Hindlimb muscle (tissue), 1 donor: ENCODE measurements at regions not wholly inside any gene's neighbourhood (a gene's known extent, or its start where the extent isn't known, plus 50 kb on each side); places are given as distances from the start of the nearest gene placed in this dataset.
A peak's percentile ranks its signal among the peaks of the same experiment; 100 is the strongest.
"Not testable (repeated sequence)": the region's sequence is repeated elsewhere in the genome, so short reads cannot be mapped to it uniquely, and the experiment has no call there.

Experiments used
- DNase-seq: peaks from one replicate; pipeline ENCODE4 v3.0.0-alpha.2; 2013

DNA sequence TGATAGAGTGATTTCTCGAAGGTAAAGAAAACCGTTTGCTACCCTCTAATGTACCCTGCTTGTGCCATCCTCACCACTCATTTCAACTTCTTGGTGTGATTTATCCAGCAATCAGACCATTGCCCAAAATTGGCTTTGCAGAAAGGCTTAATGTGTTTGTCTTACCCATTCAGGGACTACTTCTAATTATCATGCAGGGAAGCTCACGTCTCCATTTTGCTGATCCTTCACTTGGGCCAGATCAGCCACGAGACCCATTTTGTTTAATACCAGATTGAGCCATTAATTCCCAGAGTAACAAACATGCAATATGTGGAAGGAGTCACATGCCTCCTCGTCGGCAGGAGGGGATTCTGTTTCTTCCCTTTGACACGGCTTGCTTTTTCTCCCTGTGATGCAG lies 51.1 kb upstream of the CRY1 start:
- no peak for DNase-seq

DNA sequence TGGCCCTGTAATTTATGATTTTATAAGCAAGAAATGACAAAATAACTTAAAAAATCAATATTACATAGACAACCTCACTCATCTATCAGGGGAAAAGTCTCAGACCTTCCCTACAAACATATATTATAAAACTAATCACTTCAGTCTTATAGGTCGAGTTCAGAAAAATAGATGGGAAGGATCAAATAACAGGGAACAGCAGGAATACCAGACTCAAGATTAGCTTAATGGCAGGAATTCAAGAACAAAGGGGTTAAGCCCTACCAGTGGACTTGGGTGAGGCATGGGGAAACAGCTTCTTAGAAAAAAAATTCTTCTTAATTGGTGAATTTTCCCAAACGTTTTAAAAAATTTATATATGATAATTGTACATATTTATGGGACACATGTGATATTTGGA lies 51.6 kb upstream of the CRY1 start:
- DNase-seq: no peak

DNA sequence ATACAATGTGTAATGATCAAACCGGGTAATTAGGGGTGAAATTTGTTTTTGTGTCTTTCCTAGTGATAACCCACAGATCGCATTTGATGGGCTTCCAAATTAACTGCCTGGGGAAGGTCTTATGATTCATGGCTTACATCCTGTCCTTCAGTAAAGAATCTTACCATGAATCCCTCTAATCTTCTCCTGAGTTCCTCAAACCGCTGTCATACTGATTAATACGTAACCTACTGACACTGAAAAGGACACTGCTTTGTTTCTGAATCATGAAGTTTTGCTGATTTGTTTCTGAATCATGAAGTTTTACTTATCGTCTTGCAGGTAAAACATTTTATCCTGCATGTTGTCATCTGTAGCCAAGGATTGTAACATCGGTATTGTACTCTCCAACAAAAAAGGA lies 52.0 kb upstream of the CRY1 start:
- DNase-seq: no peak

DNA sequence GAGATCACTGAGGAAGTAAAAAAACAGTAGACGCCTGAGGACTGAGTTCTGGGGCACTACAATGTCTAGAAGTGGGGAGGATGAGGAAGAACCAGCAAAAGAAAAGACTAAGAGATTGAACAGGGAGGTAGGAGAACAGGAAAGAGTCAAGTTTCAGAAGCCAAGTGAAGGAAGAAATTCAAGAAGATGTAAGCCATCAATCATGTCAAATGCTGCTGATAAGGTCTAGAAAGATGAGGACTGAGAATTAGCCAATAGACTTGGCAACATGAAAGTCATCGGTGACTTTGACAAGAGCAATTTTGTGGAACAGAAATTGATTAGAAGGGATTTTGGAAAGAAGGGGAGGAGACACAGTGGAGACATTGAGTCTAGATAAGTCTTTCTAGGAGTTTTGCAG lies 54.8 kb upstream of the CRY1 start:
- DNase-seq: no peak

DNA sequence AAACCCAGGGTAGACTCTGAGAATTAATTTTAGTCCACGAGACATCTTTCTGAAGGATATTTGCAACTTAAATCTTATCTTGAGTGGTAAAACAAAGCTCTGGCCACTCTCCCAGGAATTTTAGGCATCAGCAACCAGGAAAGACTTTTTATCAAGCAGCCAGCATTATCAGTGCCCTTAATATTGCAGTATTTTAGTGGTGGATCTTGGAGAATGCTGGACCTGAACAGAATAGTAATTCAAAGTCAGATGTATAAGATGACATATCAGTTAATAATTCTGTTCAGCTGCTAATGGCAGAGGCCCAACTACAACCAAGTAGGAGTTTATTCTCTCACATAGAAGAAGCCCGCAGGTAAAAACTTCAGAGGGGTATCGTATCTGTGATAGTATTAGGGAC lies 59.0 kb upstream of the CRY1 start:
- no peak for DNase-seq

DNA sequence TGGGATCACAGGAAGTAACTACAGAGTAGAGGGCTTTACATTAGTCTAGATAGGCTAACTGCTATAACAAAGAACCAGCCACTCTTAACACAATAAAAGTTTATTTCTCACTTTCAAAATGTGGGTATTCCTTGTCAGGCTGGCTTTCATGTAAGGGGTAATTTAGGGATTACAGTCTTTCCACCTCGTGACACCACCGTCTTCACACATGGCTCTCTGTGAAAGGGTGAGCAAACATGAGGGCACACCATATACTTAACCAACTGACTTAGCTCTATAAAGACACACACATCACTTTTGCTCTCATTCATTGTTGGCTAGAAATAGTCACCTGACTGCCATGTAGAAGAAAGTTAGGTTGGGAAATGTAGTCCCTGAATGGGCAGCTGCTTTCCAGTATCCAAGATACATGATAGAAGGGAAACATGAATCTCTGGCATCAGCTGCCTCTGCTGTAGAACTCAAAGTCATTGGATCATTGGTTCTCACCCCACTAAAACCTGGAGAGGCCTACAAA lies 66.1 kb upstream of the CRY1 start:
- no peak for DNase-seq

DNA sequence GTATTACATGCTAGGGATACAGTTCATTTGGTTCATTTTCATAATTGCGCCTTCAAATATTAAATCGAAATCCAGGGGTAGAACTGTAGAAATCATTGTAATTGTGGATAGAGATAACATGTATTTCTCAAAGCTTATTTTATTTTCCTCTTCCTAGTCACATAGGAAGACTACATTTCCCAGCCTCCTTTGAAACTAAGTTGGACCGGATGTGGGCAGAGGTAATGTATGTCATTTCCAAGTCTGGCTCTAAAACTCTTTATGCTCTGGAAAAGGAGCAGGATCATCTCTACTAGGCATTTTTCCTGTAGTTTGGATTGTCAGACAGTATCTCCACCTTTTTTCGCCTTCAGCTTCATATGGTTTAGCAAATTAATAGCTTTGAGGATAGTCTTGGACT lies 70.1 kb upstream of the CRY1 start:
- peak; percentile 14 for DNase-seq

DNA sequence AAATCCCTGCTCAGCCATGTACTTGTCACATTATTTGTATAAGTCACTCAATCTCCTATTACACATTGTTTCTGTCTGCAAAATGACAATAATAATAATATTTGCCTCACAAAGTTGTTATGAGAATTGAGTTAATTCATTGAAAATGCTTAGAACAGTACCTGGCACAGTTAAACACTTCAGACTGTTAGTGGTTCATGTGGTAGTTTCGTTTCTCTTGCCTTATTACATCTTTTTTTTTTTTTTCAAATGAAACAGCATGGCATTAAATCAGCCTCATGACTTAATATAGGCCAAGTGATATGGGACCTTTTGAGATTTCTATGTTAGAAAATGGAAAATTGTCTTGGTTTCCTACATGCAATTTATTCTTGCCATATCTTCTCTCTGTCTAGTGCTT lies 71.0 kb upstream of the CRY1 start:
- no peak for DNase-seq

DNA sequence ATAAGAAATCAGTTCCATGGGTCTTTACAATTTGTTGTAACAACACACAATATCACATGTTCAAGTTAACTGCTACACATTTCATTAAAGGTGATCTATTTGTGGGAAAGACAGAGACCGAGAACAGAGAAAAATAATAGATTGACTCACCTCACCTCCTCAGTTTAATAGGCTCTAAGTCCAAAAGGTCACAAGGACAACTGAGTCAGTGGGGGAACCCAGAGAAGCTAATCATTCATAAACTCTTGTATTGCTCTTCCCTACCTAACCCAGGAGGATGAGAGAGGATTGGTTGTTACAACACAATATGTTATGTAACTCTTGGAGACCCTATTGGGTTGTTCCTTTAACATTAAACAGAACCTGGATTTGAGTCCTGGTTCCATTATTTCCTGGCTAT lies 72.2 kb upstream of the CRY1 start:
- no peak for DNase-seq

DNA sequence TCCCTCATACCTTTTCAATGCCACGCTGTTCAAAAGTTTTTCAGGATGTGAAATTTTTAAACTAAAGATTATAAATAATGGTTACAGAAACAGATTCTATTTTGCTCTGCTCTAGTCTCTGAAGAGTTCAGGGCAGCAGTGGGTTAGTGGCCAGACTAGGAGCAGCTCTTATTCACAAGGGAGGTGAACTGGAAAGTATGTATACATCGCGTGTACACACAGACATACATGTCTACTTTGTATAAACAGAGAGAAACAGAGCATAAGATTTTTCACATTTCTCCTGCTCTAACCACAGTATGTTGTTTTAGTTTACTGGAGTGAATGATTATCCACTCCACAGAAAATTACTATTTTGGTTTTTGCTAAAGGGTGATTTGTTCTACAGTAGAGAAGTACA lies 74.4 kb upstream of the CRY1 start:
- no peak for DNase-seq

DNA sequence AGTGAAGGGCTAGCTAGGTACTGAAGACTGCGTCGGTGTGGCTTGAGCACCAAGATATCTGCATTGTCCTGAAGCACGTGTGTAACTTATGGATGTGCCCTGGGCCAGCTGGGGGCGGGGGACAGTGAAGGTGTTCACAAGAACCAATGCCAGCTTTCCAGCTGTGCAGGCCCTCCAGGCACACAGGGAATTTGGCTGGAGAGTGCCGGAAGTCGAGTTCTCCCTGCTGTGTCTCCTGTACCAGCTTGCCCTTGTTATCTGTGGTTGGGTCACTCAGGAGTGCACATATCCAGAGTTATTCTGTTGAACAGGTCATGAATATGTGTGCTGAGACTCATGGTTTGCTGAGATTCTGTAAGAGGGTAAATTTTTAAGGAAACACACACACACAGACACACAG lies 75.9 kb upstream of the CRY1 start:
- no peak for DNase-seq

DNA sequence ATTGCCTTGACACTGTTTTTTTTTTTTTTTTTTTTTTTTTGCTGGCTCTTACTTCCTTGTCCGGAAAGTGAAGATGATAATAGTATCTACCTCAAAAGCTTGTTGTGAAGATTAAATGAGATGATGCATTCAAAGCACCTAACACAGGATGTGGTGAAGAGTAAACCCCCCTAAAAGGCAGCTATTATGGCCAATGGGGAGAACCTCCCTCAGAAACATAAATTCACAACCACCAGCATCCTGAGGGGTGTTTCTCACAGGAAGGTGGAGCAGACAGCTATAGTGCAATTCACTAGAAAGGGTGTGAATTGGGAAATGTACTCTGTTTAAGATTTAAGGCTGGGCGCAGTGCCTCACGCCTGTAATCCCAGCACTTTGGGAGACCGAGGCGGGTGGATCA lies 85.4 kb upstream of the CRY1 start:
- no peak for DNase-seq

DNA sequence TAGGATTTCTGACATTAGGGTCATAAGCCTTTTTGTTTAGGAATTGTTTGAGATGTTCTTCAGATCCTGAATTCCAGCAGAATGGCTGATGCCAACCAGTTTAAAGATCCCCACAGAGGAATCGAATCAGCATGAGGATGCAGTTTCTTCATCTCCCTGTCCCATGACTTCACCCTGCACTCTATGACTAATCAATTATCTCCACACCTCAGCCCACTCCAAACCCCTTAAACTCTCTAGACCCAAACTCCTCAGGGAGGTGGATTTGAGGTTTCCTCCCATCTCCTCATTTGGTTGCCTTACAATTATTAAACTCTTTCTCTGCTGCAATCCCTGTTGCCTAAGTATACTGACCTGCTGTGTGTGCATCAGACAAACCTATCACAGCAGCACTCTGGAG lies 86.5 kb upstream of the CRY1 start:
- DNase-seq: no peak

DNA sequence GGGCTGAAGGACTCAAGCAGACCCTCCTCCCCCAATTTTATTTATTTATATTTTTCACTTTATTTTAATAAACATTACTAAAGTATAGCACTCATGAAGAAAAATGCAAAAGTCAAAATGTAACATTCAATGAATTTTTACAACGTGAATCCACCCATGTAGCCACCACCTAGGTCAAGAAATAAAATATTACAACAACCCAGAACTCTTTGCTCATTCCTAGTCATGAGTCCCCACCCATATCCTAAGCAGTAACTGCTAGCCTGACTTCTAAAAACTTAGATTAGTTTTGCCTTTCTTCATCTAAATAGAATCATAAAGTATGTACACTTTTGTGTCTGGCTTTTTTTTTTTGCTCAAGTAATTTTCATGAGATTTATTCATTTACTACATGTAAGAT lies 86.9 kb upstream of the CRY1 start:
- DNase-seq: no peak

DNA sequence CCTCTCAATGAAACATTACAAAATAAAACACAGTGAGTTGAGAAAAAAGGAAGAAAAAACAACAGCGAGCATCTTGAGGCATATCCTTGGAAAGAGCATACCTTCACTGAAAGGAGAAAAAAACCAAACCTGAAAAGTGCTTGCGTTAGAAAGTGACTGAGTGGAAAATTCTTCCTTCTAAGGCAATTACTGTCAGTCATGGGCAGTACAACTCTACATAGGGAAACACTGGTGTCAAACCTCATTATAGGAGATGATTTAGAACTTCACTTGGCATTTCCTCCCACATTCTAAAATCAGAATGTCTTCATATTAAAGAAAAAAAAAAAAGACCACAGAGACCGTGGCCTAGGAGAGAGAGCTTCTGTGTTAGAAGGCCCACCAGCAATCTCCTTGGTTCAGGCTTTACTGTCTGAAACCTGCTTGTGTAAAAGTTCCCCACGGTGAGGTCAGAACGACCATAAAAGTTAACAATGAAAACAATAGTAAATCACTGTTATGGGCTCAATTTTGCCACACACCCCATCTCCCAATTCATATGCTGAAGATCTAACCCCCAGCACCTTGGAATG lies 91.1 kb upstream of the CRY1 start:
- DNase-seq: no peak

DNA sequence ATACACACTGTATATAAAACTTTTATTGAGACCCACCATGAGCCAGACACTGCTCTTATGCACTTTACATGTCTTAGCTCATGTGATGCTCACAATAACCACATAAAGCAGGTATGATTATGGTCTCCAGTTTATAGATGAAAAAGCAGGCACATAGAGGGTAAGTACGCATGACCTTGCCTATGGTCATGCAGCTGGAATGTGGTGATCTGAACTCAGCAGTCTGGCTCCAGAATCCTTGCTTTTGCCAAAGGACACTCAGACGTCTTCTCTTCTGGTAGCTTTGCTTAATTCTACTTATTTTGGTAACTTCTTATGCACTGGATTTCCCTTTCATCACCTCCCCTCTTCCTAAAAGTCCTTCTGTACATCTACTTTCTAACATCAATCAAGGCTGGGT lies 103.3 kb upstream of the CRY1 start:
- no peak for DNase-seq

DNA sequence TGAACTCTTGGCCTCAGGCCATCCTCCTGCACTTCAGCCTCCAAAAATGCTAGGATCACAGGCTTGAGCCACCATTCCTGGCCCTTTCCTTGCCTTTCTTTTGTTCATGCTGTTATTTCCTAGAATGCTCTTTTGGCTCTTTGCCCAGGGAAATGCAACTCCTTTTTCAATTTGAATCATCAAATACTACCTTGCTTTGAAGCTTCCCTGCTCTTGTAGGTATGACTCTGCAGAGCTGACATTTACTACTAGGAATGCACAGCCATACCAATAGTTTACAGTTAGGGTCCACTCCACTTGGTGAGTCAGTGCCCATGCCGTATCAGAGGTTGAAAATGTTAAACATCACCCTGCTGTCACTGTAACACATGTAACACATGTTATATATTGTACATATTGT lies 107.0 kb upstream of the CRY1 start:
- DNase-seq: no peak

DNA sequence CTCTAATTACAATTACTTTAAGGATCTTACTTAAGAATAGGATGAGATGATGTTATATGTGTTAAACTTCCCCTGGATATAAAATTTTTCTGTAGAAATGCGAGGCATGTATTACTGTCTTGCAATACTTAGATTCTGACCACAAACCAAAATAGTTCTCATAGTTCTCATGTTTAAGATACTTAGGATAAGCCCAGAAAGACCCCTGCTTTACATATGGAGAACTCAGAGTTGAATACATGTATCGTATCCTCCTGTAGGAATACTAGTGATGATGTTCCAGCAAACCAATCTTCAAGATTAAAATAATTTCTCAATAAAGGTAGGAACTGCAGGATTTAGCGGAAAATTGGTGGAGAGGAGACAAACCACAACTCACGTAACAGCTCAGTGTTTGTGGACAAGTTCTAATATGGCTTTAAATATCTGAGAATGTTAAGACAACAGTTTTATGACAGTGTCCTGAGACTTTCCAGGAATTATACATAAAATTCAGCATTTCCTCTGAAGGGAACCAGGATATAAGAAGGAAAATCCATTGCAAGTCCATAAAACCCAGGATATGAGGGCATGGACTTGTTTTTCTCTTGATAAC lies 114.7 kb upstream of the CRY1 start:
- DNase-seq: no peak

DNA sequence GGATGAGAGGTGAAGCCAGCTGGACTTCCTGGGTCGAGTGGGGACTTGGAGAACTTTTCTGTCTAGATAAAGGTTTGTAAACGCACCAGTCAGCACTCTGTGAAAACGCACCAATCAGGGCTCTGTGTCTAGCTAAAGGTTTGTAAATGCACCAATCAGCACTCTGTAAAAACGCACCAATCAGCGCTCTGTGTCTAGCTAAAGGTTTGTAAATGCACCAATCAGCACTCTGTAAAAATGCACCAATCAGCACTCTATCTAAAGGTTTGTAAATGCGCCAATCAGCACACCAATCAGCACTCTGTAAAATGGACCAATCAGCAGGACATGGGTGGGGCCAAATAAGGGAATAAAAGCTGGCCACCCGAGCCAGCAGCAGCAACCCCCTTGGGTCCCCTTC lies 116.4 kb upstream of the CRY1 start:
- DNase-seq: not testable (repeated sequence)

DNA sequence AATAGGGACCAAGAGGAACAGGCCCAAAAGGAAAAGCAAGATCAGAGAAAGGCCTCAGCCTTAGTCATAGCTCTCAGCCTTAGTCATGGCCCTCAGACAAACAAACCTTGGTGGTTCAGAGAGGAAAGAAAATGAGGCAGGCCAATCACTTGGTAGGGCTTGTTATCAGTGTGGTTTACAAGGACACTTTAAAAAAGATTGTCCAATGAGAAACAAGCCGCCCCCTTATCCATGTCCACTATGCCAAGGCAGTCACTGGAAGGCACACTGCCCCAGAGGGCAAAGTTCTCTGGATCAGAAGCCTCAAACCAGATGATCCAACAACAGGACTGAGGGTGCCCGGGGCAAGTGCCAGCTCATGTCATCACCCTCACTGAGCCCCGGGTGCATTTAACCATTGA lies 121.0 kb upstream of the CRY1 start:
- not testable (repeated sequence) for DNase-seq

DNA sequence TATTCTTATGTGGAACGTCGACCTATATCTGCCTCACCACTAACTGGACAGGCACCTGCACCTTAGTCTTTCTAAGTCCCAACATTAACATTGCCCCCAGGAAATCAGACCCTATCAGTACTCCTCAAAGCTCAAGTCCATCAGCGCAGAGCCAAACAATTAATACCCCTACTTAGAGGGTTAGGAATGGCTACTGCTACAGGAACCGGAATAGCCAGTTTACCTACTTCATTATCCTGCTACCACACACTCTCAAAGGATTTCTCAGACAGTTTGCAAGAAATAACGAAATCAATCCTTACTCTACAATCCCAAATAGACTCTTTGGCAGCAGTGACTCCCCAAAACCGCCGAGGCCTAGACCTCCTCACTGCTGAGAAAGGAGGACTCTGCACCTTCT lies 123.1 kb upstream of the CRY1 start:
- DNase-seq: not testable (repeated sequence)

DNA sequence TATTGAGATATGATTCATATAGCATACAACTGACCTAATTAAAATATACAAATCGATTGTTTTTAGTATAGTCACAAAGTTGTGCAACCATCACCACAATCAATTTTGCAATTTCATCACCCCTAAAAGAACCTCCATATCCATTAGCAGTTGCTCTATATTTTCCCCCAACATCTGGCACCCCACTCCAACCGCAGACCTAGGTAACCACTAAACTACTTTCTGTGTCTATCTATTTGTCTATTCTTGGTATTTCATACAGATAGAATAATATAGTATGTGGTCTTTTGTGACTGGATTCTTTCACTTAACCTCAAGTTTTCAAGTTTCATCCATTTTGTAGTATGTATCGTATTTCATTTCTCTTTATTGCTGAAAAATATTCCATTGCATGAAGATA lies 126.0 kb upstream of the CRY1 start:
- DNase-seq: no peak

DNA sequence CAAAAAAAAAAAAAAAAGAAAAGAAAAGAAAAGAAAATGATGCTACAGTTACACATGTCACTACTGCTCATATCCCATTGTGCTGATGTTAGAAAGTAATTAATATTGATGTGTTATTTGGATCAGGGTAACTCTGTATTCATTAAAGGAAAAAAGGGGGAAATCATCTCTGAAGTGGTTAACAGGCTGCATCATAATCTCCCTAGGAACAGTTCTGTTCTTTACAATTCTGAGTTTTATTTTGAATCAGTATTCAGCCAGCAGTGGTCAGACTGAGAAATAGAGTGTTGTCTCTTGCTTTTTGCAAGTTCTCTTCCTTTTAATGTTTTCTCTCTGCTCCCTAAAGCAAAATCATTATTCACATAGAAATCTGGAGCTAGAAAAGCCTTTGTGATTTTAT lies 128.6 kb upstream of the CRY1 start:
- DNase-seq: no peak

DNA sequence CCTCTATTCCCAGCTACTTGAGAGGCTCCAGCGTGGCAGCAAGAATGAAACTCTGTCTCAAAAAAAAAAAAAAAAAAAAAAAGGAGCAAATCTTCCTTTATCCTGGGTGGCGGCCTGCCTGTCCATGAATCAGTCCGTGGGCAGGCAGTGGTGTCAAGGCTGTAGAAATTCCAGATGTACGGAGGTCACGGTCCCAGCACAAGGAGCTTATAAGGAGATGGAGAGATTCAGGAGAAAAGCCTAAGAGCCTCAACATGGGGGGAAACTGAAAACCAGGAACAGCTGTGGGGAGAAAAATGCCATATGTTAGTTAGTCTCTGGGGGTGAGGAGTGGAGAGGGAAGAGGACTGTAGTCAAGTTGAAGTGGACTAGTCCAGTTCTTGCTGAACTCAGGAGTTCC lies 130.5 kb upstream of the CRY1 start:
- no peak for DNase-seq

DNA sequence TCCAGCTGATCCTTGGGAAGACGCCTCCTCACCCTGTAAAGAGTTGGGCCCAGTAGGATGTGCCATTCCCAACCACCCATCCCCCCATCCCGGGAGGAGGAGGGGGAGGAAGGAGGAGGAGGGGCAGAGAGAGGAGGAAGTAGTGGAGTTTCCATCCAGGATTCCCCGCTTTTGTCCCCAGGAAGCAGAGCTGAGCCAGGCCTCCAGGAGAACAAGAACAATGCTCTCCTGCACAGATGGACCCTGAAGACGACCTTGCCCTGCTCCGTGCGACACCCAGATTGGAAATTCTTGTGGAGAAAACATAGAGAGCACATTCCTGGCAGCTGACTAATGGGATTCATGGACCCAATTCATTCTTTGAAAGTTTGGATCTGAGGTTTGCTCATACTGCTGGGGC lies 132.3 kb upstream of the CRY1 start:
- DNase-seq: no peak
